Right atrium auricular region (tissue), 2 donors: ENCODE measurements at regions not wholly inside any gene's neighbourhood (a gene's known extent, or its start where the extent isn't known, plus 50 kb on each side); places are given as distances from the start of the nearest gene placed in this dataset.

ENCODE experiments used
- DNase-seq: peaks from one replicate; pipeline ENCODE4 v3.0.0-alpha.2; 2019; ENCODE audit warnings: low spot score
- H3K27ac ChIP-seq, 2 donors: fragments of 200-600 bp; sonication (generic); 1 replicate in 1 of 2; 2 replicates in 1 of 2; pipeline ENCODE4 v1.5.1; 2016 to 2019
- H3K27me3 ChIP-seq, 2 donors: fragments of 200-600 bp; sonication (generic); one replicate each; pipeline versions ENCODE4 v1.5.1 to v1.6.0; 2017 to 2019
- H3K36me3 ChIP-seq: fragments of 200-600 bp; sonication (generic); one replicate; pipeline ENCODE4 v1.5.1; 2016
- H3K4me1 ChIP-seq, 2 donors: fragments of 200-600 bp; sonication (generic); one replicate each; pipeline versions ENCODE4 v1.5.1 to v1.6.0; 2017 to 2019
- H3K4me3 ChIP-seq, 2 donors: fragments of 200-600 bp; sonication (generic); 1 replicate in 1 of 2; 2 replicates in 1 of 2; pipeline ENCODE4 v1.5.1; 2017 to 2019; ENCODE audit warnings: mild to moderate bottlenecking in 1 of 2, moderate library complexity in 1 of 2
- H3K9me3 ChIP-seq, 2 donors: fragments of 200-600 bp; sonication (generic); one replicate each; pipeline ENCODE4 v1.5.1; 2019
- CTCF ChIP-seq, 2 donors: fragments of 200-600 bp; sonication (generic); IDR thresholded peaks; one replicate each; pipeline ENCODE4 v1.5.1; 2019; ENCODE audit warnings: antibody characterized with exemption in 2 of 2

GRCh38 chr12:40581889-40582288 lies 110.3 kb upstream of the CNTN1 start:
- no peak for DNase-seq
- Histone ChIP-seq H3K9me3 (no peaks in the 10 kb centered on the region), H3K4me1 (no peaks in the 10 kb centered on the region), H3K27ac (no peak overlapping the region), H3K36me3 (no peaks in the 10 kb centered on the region), H3K27me3 (no peaks in the 10 kb centered on the region), H3K4me3 (no peak overlapping the region)
- no peak for TF ChIP-seq CTCF (IDR thresholded peaks at IDR 0.05)

GRCh38 chr12:40583743-40584142 lies 108.5 kb upstream of the CNTN1 start:
- no peak overlapping the region for H3K27ac ChIP-seq
- no peaks in the 10 kb centered on the region for H3K9me3 ChIP-seq
- H3K36me3 ChIP-seq, result no peaks in the 10 kb centered on the region
- H3K4me3 ChIP-seq, result no peak overlapping the region
- no peak for DNase-seq
- no peak for TF ChIP-seq CTCF (IDR thresholded peaks at IDR 0.05)
- no peaks in the 10 kb centered on the region for H3K4me1 ChIP-seq
- no peaks in the 10 kb centered on the region for H3K27me3 ChIP-seq

DNA sequence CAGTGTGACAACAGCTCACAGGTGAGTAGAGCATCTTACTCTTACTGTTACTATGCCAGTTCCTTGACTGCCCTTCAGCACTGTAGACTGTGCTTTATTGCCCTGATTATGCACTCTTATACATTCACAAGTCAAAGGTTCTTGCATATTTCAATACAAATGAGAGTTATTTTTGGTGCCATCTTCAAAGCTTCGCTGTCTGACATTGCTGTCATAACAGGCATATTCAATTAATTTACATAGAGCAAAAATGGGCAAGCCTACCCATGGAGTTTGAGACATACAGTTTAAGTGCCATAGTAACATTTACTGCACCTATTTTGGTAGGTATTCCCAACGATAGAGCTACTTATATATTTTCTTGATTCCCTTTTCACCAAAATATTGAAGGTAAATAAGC lies 107.5 kb upstream of the CNTN1 start:
- Histone ChIP-seq H3K4me1 (no peaks in the 10 kb centered on the region), H3K36me3 (no peaks in the 10 kb centered on the region), H3K27ac (no peak overlapping the region), H3K9me3 (peaks cover 0 to 4% of the 10 kb centered on the region in 2 donors), H3K4me3 (no peak overlapping the region), H3K27me3 (no peaks in the 10 kb centered on the region)
- no peak for TF ChIP-seq CTCF (IDR thresholded peaks at IDR 0.05)
- DNase-seq, result no peak

GRCh38 chr12:40586823-40587222 lies 105.4 kb upstream of the CNTN1 start:
- no peak overlapping the region for H3K4me3 ChIP-seq
- H3K27ac ChIP-seq, result no peak overlapping the region
- peaks cover 0 to 6% of the 10 kb centered on the region in 2 donors for H3K9me3 ChIP-seq
- no peaks in the 10 kb centered on the region for H3K36me3 ChIP-seq
- DNase-seq, result no peak
- no peaks in the 10 kb centered on the region for H3K4me1 ChIP-seq
- no peak for TF ChIP-seq CTCF (IDR thresholded peaks at IDR 0.05)
- H3K27me3 ChIP-seq, result no peaks in the 10 kb centered on the region

DNA sequence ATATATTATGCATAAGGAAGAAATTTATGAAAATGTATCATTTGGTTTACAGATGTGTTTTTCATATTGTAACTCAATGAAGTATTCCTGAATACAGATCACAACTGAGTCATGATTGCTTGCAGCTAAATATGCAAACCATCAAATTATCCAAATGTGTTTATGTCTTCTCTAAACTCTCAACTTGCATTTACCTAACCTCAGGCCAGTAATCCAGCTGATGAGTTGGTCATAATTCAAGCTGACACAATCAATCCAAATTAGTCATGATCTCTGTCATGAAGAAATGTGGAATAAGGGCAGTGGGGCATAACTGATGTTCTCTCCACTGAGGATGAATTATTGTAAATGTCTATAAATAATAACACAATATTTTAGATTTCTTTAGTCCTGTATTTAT lies 104.8 kb upstream of the CNTN1 start:
- H3K4me3 ChIP-seq, result no peak overlapping the region
- no peak for TF ChIP-seq CTCF (IDR thresholded peaks at IDR 0.05)
- H3K4me1 ChIP-seq, result no peaks in the 10 kb centered on the region
- DNase-seq, result no peak
- H3K36me3 ChIP-seq, result no peaks in the 10 kb centered on the region
- H3K27me3 ChIP-seq, result no peaks in the 10 kb centered on the region
- no peak overlapping the region for H3K27ac ChIP-seq
- peaks cover 0 to 6% of the 10 kb centered on the region in 2 donors for H3K9me3 ChIP-seq

GRCh38 chr12:40587970-40588369 lies 104.3 kb upstream of the CNTN1 start:
- no peak for TF ChIP-seq CTCF (IDR thresholded peaks at IDR 0.05)
- no peaks in the 10 kb centered on the region for H3K36me3 ChIP-seq
- H3K27ac ChIP-seq, result no peak overlapping the region
- H3K27me3 ChIP-seq, result no peaks in the 10 kb centered on the region
- peaks cover 0 to 6% of the 10 kb centered on the region in 2 donors for H3K9me3 ChIP-seq
- no peaks in the 10 kb centered on the region for H3K4me1 ChIP-seq
- H3K4me3 ChIP-seq, result no peak overlapping the region
- no peak for DNase-seq
